NCI-H187 treated with DMSO at 0.1 percent for 48 hours (cell line): ENCODE measurements at regions not wholly inside any gene's neighbourhood (a gene's known extent, or its start where the extent isn't known, plus 50 kb on each side); places are given as distances from the start of the nearest gene placed in this dataset.
"Not testable (repeated sequence)": the region's sequence is repeated elsewhere in the genome, so short reads cannot be mapped to it uniquely, and the experiment has no call there.

Experiments
- DNase-seq: peaks from one replicate; lab custom pipeline; 2025; lab: John Stamatoyannopoulos, UW

DNA sequence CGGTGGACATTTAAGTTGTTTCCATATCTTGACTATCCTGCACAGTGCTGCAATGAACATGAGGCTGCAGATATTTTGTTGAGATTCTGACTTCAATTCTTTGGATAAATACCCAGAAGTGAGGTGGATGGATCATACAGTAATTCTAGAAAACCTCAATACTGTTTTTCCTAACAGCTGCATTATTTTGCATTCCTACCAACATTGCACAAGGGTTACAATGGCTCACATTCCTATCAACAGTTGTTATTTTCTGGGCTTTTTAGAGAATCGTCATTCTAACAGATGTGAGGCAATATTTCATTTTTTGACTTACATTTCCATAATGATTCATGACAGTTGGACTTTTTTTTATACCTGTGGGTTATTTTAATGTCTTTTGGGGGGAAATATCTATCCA is 716.9 kb upstream of the ANO3 start:
- no peak for DNase-seq

DNA sequence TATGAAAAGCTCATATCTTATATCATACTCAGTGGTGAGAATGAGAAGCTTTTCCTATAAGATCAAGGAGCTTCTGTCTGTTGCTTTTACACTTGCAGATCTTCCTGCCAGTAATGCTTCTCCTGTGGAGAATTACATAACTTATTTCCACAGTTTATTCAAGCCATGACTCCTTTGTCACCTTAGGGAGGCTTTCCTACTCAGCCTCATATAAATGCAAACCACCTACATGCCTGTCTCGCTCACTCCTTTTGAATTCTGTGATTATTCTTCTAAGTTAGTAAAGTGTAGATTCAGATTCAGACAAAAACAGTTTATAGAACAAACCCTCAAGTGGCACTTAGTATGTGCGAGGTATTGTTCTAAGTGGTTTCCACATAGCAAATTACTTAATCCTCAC is 716.1 kb upstream of the ANO3 start:
- DNase-seq: no peak

DNA sequence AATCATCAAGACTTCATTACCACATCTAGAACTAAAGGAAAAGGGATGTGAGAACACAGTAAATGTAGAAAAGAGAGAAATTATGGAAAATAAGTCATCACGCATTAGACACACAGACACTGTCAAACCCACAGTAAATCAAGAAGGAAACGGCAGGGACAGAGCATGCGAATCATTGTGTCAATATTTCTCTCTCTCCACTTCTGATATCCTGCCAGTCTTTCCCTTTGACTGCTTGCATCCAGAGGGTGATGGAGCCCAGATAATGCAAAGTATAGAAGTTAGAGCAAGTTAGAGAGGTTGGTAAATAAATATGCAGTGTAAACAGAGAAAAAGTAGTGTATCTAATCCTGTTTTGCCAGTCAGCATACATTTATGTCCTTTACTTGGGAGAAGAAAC is 706.8 kb upstream of the ANO3 start:
- DNase-seq: no peak

DNA sequence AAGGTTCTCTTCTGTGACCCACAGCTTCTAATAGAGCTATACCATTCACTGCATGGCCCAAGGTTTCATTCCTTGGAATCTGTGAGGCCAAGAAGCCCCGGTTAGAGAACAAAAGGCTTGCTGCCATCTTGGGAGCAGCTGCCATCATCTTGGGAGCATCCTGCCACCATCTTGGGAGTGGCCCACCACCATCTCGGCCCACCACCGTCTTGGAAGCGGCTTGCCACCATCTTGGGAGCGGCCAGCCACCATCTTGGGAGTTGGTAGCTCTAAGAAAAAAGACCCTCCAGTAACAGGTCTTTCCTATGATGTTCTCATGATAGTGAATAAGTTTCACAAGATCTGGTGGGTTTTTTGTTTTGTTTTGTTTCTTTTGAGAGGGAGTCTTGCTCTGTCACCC is 703.9 kb upstream of the ANO3 start:
- DNase-seq: no peak

DNA sequence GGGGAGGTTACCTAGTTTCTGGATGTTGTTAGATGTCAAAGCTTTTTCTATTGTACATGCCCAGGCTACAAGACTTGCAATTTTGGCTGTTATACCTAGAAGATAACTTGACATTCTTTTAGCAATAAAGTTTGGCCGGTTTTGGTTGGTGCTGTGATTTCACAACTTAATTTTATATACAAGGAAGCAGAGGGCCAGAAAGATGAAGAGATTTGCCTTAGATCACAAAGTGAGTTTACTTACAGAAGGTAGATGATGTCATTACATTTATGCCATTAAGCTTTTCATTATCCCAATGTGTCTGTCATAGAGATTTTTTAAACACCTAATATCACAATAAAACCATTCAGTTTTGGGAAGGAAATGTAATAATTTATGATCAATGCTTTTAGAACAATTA is 698.7 kb upstream of the ANO3 start:
- DNase-seq: no peak

DNA sequence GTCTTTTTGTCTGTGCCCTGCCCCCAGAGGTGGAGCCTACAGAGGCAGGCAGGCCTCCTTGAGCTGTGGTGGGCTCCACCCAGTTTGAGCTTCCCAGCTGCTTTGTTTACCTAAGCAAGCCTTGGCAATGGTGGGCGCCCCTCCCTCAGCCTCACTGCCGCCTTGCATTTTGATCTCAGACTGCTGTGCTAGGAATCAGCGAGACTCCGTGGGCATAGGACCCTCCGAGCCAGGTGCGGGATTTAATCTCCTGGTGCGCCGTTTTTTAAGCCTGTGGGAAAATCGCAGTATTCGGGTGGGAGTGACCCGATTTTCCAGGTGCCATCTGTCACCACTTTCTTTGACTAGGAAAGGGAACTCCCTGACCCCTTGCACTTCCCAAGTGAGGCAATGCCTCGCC is 682.7 kb upstream of the ANO3 start:
- DNase-seq: not testable (repeated sequence)

DNA sequence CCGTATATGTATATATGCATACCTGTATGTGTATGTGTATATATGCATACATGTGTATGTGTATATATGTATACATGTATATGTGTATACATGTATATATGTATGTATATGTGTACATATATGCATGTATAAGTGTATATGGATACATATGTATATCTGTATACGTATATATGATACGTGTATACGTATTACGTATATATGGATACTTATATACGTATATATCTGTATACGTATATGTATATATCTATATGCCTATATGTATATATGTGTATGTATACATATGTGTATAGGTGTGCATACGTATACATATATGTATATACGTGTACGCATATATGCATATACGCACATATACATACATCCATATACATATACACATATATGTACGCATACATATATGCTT is 681.6 kb upstream of the ANO3 start:
- no peak for DNase-seq

DNA sequence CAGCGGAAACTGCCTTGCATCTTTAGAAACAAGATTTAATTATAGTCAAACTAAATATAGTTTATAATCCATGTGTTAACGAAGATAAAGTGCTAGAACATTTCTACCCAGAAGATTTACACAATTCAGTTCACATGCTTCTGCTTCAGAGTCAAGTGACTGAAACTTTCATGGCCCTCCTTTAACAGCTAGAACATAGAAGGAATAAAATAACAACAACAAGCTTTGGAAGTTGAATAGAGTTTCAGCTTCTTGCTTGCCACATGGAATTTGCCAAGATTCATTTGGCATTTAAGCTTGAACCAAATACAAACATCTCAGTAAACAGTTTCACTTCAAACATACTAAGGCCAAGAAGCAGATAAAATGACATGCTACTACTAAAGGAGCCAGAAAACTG is 676.3 kb upstream of the ANO3 start:
- DNase-seq: no peak

DNA sequence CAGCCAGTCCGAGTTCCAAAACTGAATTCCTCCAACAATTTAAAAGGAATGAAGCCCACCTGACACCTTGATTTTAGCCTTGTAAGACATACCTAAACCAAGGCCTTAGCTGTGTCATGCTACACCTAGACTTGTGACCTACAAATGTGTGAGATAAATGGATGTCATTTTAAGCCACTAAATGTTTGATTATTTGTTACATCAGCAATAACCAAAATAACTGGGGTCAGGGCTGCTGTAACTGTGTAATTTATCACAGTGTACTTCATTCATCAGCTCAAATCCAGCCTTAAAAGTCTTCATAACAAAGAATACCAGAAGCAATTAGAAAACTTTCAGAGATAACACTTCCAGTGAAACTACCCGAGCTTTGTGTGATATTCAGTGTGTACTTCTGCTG is 673.0 kb upstream of the ANO3 start:
- DNase-seq: no peak

DNA sequence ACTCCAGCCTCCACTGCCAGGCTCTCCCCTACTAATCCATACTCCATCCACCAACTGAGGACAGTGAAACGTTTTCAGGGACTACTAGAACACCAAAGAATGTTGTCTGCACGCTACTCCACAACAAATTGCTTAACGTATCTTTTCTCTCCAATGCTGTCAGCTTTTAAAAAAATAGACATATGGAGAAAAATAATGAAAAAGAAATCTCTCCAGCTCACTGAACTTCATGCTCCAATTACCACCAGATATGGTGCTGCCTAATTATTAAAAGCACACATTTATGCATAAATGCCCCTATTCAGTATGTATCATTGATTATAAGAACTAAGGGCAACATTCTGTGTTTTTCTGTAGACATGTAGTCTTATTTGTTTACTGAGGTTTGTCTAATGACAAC is 672.2 kb upstream of the ANO3 start:
- DNase-seq: no peak

DNA sequence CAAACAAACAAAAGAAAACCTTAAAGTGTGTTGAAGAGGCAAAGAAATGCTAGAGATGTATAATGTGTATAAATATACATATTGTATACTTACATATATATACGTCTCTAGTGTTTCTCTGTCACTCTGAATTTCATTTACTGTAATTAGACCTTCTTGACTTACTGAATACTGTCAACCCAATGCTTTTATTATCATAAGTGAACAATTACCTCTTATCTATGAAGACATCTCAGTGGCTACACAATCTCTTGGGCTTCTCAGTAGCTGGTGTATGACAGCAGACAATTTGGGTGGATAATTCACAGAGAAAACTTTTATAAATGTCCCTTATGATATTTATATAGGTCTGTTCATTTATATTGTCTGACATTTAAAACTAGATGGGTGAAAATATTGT is 664.1 kb upstream of the ANO3 start:
- DNase-seq: no peak

DNA sequence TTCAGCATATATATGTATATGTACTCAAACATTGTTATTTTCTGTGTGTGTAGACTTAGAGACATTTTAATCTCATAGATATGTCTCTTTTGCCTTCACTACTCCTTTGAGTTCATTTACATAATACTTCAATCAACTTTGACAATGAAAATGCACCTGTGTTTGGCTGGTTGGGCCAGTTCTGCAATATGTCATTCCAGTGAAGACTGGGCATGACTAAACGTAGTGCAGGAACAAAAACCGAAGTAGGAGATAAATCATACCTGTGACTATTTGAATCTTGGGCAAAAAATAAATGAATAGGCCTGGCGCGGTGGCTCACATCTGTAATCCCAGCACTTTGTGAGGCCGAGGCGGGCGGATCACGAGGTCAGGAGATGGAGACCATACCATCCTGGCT is 640.0 kb upstream of the ANO3 start:
- no peak for DNase-seq

DNA sequence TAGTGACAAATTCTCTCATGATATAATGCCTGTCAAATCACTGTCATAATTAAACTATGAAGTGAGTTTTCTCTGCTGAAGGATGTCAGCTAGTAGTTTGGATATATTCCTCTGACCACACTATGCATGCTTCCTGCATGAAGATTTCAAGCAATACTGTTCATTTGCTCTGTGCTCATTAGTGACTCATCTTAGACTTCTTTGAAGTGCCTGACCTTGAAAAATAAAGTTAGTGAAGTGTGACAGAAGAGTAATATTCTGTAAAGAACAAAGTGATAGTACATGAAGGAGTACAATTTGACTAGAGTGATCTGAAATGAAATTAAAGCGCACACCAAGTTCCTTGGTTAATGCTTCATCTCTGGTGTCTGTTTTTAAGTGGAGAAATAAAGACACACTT is 629.5 kb upstream of the ANO3 start:
- no peak for DNase-seq

DNA sequence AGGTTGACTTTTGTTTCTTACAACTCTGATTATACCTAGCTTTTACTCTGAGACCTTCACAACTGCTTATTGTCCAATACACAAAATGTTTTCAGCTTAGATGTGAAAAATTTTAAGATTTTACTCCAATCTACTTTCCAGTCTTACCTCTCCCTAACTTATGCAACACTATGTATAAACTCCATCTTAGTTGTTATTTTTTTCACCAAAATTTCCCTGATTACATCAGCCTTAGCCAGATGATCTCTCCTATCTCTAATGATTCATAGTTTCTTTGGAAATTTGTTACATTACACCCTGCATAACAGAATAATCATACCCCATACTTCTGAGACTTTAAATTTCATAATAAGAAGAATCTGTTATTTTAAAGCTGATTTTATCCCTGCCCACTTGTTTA is 621.0 kb upstream of the ANO3 start:
- no peak for DNase-seq

DNA sequence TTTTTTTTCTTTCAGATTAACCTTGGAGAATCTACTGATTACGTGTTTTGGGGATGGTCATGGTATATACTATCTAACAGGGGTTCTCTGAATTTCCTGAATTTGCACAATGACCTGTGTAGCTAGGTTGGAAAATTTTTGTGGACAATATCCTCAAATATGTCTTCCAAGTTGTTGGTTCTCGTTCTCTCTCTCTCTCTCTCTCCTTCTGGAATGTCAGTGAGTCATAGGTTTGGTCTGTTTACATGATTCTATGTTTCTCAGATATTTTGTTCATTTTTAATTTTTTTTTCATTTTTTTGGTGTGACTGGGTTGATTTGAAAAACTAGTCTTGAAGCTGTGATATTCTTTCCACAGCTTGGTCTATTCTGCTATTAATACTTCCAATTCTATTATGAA is 604.0 kb upstream of the ANO3 start:
- no peak for DNase-seq

DNA sequence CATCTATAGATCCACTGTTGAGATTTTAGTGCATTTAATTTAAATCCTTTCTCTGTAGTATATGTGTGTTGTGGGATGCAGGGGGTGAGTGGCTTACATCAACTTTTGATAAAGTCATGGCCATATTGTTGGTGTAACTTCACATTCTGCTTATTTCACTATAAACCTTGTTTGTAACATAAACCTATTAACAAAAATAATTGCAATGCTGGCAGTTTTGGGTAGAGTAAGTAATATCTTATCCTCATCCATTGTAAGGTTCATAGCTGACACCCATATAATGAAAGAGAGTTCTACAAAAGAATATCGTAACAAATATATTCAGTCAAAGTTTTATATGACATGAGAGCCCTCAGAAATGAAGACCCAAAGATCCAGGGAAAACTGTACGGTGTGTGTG is 601.7 kb upstream of the ANO3 start:
- no peak for DNase-seq

DNA sequence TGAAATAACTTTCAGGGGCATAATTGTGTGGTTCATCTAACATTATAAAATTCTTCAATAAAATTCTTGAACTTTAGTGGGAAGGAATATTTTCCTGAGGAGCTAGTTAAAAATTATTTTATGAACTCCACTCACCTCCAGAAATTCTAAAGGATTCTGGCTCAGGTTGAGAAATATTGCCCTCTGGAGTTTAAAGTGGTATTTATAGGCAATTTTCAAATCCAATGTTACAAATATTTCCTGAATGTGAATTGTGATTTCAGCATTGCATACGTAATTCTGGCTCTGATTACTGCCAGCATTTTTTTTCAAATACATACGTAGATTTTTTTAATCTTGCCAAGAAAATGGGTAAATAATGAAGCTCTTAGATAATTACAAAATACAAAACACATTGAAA is 598.2 kb upstream of the ANO3 start:
- no peak for DNase-seq

DNA sequence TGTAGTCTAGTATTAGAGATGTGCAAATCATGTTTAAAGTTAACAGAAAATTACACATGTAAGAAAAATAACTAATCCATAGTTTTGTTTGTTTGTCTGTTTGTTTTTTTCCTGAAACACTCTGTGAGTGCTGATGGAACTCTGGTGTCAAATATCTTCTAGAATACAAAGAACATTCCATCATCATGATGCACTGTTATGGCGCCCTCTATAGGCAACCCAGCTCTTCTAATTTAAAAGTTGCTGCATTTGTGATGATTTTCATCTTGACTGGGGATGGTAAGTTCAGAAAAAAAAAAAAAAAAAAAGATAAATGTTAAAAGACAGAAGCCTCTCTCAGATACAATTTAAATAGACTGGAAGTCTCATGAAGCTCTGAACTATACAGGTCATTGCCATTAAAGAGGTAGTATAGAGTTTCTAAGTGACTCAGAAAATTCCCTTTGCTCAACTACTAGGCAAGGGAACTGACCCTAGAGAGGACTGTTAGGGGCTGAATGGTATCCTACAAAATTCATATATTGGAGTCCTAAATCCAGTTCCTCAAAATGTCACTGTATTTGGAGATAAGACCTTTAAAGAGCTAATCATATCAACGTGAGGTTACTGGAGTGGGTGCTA is 597.2 kb upstream of the ANO3 start:
- DNase-seq: no peak

DNA sequence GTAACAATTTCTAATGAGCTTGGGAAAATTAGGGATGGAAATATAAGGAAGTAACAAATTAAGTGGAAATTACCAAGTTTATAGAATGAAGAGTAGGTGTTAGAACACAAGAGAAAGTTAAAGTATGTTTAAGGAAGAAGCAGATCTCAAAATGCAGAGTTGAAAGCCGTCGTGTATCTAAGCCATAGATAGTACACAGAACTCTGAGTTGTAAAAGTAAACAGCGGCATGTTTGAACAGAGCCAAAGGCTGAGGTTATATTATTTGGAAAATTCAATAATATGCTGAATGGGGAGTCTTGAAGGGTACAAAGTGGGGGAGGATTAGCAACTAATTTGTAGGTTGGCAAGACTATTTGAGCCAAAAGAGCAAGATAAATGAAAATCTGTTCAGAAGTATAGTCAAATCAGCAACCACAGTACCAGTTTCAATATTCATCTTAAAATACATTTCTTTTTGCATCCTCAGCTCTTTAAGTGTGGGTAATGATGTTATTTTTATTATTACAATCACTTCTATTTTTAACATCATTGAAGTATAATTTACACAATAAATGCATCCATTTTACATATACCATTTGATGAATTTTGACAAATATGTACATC is 594.8 kb upstream of the ANO3 start:
- DNase-seq: no peak

DNA sequence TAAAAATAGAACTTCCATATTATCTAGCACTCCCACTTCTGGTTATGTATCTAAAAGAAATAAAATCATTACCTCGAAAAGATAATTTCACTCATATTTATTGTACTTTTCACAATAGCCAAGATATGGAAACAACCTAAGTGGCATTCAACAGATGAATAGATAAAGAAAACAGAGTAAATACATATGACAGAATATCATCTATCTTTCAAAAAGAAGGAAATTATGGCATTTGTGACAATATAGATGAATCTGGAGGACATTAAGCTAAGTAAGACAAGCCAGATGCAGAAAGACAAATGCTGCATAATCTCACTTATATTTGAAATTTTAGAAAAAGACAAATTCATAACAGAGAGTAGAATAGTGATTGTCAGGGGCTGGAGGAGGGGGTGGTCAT is 590.0 kb upstream of the ANO3 start:
- no peak for DNase-seq

DNA sequence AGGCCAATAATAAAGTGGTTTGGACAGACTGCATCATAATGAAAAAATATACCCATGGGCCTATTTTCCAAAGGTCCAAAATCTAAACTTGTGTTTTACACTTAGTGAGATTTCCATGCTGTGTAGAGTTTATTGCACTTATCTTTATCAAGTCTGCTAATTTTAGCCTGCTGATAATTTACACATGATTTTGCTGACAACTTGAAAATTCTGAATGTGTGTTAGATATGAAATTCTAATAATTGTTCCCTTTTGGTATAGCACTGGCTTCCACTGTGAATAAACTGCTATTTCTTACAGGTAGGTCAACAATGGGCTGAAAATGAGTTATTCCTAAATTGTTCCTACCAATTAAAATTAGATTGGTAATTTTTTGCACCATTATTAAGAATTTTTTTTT is 589.1 kb upstream of the ANO3 start:
- no peak for DNase-seq

DNA sequence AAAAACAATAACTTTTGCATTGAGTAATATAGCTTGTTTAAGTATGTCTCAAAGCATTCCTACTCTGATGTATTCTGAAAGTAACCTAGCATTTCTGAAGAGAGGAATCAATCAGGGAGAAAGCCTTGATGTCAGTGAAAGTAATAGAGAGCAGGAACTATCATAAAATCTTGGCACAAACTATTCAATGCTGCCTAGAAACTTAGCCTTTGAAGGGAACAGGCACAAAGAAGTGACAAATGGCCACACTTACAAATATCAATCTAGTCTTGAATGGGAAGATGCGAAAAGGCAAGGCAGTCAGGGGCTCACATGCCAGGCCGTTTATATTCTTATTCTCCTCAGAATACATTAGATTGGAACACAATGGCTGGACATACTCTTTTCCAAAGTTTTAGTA is 576.5 kb upstream of the ANO3 start:
- no peak for DNase-seq

DNA sequence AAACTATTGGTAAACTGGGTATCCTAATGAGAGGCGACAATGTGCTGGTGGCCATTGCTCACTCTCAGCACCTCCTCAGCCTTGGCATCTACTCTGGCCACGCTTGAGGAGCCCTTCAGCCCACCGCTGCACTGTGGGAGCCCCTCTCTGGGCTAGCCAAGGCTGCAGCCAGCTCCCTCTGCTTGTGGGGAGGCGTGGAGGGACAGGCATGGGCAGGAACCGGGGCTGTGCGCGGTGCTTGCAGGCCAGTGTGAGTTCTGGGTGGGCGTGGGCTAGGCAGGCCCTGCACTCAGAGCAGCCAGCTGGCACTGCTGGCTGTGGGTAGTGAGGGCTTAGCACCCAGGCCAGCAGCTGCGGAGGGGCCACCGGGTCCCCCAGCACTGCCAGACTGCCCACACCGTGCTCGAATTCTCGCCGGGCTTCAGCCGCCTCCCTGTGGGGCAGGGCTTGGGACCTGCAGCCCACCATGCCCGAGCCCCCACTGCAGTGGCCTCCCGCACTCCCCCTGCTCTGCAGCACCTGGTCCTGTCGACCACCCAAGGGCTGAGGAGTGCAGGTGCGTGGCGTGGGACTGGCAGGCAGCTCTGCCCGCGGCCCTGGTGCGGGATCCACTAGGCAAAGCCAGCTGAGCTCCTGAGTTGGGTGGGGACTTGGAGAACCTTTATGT is 575.9 kb upstream of the ANO3 start:
- no peak for DNase-seq

DNA sequence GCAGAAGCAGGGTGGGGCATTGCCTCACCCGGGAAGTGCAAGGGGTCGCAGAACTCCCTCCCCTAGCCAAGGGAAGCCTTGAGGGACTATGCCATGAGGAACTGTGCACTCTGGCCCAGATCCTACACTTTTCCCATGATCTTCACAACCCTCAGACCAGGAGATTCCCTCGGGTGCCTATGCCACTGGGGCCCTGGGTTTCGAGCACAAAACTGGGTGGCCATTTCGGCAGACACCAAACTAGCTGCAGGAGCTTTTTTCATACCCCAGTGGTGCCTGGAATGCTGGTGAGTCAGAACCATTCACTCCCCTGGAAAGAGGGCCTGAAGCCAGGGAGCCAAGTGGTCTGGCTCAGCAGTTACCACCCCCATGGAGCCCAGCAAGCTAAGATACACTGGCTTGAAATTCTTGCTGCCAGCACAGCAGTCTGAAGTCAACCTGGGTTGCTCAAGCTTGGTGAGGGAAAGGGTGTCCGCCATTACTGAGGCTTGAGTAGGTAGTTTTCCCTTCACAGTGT is 573.7 kb upstream of the ANO3 start:
- no peak for DNase-seq
